GDM1 (cell line): ENCODE measurements at regions not wholly inside any gene's neighbourhood (a gene's known extent, or its start where the extent isn't known, plus 50 kb on each side); places are given as distances from the start of the nearest gene placed in this dataset.

Experiments used
- DNase-seq: peaks from one replicate; lab custom pipeline; 2025; lab: John Stamatoyannopoulos, UW

DNA sequence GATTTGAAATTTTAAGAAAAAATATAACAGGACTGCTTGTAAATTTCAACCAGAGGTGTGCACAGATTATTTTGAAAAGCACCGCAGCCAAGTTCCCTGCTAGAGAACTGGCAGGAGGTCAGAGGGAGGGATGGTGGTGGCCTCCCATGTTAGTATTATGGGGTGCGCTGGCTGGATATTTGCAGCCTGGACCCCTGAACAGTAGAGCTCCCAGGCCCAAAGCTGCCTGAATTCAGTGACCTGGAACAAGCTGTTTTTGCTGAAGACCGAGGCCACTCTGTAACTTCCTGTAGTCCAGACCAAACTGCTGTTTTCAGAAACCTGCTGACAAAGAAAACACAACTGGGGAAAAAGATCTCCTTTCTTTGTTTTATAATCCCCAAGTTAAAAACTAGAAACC, 314.3 kb downstream of the TNS1 start:
- DNase-seq: no peak

- DNase-seq: no peak
These were observed 315.0 kb downstream of the TNS1 start for GRCh38 chr2:217687771-217688170.

- DNase-seq: no peak
These were observed 317.6 kb downstream of the TNS1 start for GRCh38 chr2:217685255-217685605.

DNA sequence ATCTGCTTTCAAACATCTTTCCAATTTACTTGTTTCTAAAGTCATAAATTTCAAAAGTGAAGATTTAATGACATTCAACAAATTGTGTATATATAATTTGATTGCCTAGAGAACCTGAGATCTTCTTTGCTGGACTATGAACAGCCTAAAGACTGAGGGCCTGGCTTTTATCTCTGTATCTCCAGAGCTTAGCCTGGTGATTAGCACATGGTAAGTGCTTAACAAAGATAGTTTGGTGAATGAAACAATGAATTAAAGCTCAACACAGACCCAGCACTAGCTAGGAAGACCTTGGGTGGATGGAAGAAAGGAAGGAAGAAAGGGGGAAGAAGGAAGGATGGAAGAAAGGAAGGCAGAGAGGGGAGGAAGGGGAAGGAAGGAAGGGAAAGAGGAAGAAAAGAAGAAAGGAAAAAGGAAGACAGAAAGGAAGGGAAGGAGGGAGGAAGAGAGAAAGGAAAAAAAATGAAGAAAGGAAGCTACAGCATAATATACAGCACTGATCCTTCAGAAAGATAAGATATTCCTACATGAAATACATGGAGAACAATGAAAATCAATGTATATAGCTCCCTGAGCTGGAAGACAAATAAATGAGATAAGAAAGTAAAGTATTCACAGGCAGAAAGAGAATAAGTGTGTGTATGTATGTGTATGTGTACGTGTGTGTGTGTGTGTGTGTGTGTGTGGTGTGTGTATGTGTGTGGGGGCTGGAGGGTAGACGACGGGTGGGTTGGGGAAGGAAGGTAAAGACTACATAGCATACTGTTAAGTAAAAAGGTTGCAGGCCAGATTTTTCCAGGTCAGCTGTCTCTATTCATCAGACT, 318.2 kb downstream of the TNS1 start:
- DNase-seq: no peak

- DNase-seq: no peak
These were observed 319.5 kb downstream of the TNS1 start for GRCh38 chr2:217683106-217683870.

DNA sequence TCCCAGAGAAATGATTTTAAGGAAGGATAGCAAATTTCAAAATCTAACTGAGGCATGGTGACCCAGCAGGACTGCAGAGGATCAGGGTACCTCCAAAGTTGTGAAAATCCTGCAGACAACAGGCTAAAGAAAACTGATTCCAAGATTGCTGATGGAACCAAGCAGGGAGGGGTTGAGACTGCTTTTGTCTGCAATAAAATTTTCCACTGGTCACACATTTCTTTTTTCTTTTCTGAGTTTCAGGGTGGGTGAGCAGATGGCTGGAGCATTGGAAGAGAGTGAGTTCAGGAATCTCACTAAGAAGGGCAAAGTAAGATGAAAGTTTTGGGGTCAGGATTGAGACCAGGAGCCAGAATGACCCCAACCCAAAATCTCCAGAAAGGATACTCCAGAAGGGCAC, 321.0 kb downstream of the TNS1 start:
- DNase-seq: no peak

GRCh38 chr2:217680381-217680780, 322.4 kb downstream of the TNS1 start:
- DNase-seq: no peak

- DNase-seq: no peak
These were observed 329.2 kb downstream of the TNS1 start for GRCh38 chr2:217673627-217674026.

GRCh38 chr2:217672472-217672871, 330.3 kb downstream of the TNS1 start:
- no peak for DNase-seq

GRCh38 chr2:217671871-217672270, 330.9 kb downstream of the TNS1 start:
- no peak for DNase-seq

DNA sequence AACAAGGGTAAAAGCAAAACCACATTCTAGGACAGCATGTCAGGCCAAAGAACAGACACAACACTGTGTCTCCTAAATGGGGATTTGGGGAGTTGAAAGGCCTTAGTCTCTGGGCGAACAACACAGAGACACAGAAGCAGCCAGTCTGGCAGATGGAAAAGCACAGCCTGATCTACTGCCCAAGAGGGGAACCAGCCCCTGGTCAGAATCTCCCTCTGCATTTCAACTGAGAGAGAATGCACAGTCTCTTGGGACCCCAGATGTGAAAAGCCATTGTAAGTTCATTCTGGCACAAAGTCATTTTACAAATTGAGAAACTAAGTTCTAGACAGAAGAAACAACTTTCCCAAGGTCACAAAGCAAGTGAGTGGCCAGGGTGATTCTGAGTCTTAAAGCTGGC, 331.7 kb downstream of the TNS1 start:
- DNase-seq: no peak

- DNase-seq: no peak
These were observed 333.0 kb downstream of the TNS1 start for GRCh38 chr2:217669831-217670230.

- no peak for DNase-seq
These were observed 335.3 kb downstream of the TNS1 start for GRCh38 chr2:217667512-217667911.

- DNase-seq: no peak
These were observed 335.8 kb downstream of the TNS1 start for GRCh38 chr2:217667035-217667434.

DNA sequence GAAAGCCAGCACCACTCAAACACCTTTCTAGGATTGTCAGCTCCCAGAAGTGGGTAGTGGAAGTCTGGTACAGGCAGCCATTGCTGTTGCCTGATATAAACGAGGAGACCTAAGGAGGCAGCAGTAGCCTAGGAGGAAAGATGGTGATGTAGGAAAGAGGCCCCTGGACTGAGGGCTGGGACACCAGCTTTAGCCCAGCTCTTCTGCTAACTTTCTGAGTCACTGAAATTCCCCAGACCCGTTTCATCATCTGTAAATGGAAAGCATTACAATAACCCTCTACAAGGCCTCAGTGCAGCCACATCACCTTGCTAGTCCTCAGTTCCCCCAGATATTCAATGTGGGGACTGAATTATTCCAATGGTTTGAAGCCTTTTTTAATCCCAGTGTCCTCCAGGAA, 336.5 kb downstream of the TNS1 start:
- no peak for DNase-seq

- no peak for DNase-seq
These were observed 338.0 kb downstream of the TNS1 start for GRCh38 chr2:217664761-217665160.

DNA sequence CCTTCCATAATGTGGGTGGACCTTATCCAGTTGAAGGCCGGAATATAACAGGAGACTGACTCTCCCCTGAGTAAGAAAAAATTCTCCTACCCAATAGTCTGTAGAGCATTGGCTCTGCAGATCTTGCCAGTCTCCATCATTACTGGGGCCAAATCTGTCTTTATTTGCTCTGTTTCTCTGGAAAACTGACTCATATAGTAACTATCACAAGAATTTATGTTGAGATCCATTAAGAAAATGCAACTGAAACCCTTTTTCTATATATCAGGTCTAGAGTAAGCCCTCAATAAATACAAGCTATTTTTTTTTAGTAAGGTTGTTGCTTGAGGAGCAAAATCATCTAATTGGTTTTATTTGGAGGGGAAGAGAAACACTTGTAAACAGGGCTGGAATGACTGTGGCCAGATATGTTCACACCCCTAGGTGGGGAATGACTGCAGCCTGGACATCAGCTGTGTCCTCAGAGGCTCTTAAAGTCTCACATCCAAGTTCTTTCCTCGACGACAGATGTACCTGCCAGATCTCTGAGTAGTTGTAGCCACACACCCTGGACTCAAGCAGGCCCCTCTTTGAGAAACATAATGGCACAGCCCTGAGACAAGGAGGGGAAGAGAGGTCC, 339.7 kb downstream of the TNS1 start:
- no peak for DNase-seq

DNA sequence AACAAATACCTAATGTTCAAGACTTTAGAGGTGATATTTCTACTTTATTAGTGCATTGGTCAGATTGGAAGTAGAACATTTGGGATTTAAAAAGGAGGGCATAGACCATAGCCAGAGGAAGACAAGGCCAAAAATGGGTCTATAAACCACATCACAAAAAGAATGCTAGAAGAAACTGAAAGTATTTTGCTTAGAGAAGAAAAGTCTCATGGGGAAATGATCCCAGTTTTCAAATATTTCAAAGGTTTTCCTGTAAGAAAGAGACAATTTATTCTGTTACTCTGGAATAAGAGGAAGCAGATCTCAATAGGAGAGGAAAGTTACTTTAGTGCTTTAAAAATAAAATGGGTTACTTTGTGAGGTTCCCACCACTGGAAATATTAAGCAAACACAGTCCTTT, 341.4 kb downstream of the TNS1 start:
- DNase-seq: no peak

- DNase-seq: no peak
These were observed 342.4 kb downstream of the TNS1 start for GRCh38 chr2:217660423-217660822.

DNA sequence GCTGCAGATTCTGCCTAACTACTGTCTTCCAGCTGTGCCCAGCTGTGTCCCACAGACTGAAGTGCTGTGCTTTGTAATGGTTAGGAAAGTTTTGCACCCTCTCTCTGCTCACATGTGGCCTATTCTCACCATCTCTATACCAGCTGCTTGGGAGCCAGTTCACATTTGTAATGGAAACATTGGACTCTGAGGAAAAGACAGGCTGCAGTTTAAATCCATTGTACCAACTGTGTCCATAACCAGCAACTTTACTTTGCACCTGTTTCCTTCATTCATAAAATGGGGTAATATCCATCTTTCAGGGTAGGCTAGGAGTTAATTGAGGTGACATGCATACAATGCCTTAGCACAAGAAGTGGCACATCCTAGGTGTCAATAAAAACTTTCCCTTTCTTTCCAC, 344.0 kb downstream of the TNS1 start:
- DNase-seq: no peak

DNA sequence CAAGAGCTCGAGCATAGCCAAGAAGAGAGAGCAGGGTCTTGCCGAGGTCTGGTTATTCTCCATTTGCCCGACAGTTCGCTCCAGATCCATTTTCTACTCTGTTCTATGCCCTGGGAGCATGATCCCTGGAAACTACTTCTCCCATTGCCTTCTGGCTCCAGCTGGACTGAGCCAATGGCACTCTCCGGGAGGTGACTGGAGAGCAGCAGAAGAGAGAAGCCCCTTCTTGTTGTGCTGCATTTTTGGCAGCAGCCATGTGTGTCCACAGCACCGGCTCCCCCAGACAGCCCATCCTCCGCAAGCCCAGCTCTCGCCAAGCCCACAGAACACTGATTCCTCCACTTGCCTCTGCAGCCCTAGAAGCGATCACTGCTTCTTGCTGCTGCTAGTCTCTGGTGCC, 345.5 kb downstream of the TNS1 start:
- DNase-seq: no peak

DNA sequence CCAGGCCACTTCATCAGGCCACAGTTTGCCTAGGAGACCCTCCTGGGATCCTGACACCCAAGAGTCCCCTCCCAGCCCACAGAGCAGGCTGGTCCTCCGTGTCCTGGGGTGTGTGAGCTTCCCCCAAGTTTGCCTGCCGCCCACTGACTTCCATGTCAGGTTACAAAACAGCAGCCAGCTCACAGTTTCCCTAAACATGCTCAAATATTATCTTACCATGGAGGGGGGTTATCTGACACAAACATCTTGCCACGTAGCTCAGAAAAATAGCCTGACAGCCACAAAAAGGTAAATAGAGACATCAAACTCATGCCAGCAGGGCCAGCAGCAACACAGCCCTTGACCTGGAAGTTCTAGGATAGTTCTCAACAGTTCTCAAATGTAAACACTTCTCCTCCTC, 346.5 kb downstream of the TNS1 start:
- no peak for DNase-seq

DNA sequence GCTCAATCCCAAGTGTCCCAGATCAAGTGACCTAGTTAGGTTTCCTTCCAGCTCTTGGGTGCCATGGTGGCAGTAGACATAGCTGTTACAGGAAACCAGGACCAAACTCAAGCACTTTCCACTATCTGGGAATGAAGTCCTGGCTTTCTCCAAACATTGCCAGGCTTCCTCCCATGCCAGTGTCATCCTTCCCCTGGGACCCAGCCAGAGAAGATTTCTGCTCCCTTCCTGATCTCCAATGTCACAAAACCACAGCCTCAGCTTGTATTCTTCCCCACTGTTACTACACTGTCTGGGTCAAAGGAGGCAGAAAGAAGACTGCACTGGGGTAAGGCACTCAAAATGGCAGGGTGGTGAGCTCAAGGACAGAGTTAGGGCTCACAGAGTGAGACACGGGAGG, 347.1 kb downstream of the TNS1 start:
- no peak for DNase-seq
